ENCODE measurements at regions not wholly inside any gene's neighbourhood (a gene's known extent, or its start where the extent isn't known, plus 50 kb on each side); places are given as distances from the start of the nearest gene placed in this dataset.

DNA sequence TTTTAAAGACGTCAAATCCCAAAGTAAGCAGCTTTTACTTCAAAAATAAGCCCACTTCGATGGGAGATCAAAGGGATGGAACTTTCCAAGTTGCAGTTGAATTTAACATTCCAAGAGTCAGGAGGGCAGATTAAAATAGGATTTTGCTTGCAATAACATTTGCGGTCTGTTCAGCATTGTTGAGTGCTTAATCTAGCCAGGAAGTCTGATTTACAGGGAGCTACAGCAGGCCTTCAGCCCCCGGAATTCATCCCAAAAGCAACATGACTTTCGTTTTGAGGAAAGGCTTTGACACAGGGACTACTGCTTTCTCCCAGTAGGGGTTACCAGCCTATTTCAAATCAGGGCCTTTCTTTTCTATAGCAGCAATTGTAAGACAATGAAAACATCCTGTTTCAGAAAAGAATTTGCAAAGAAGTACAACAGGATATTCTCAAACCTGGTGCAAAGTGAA lies 279.6 kb upstream of the PITRM1 start:
- Histone ChIP-seq H3K36me3 (ENCODE audit: control insufficient read depth, insufficient read depth, low read length) (no peaks in the 10 kb centered on the region), H3K4me1 (ENCODE audit: control insufficient read depth, extremely low read depth, insufficient read depth, low read length) (peaks cover 24% of the 10 kb centered on the region), H3K9me3 (ENCODE audit: control insufficient read depth, insufficient read depth, low read depth, low read length) (no peaks in the 10 kb centered on the region), H3K9ac (ENCODE audit: insufficient read depth, low read length) (peak overlapping the region; percentile 62), H3K79me2 (ENCODE audit: control insufficient read depth, insufficient read depth, low read length) (no peaks in the 10 kb centered on the region), H3K27me3 (ENCODE audit: control insufficient read depth, insufficient read depth, low read length) (no peaks in the 10 kb centered on the region), H3K27ac (ENCODE audit: insufficient read depth, low read length) (peak overlapping the region; percentile 90), H4K20me1 (ENCODE audit: control insufficient read depth, extremely low read depth, insufficient read depth, low read length) (no peaks in the 10 kb centered on the region), H3K4me3 (replicated peaks in 1 of 4; ENCODE audit: control extremely low read depth in 1 of 4, insufficient read depth in 1 of 4, low read depth in 3 of 4, low read length in 4 of 4) (peak overlapping the region; percentile 4 to 38 (median 28)), H3K4me2 (ENCODE audit: extremely low read depth, insufficient read depth, low read length) (peak overlapping the region; percentile 76), H2AFZ (ENCODE audit: low read length) (no peak overlapping the region)
- peak; percentile 98 for DNase-seq (ENCODE audit: low read depth in 2 of 2)
- no peak for TF ChIP-seq EZH2 (IDR thresholded peaks at IDR 0.05; ENCODE audit: low read length, missing control alignments)
- TF ChIP-seq, protein P1, sequence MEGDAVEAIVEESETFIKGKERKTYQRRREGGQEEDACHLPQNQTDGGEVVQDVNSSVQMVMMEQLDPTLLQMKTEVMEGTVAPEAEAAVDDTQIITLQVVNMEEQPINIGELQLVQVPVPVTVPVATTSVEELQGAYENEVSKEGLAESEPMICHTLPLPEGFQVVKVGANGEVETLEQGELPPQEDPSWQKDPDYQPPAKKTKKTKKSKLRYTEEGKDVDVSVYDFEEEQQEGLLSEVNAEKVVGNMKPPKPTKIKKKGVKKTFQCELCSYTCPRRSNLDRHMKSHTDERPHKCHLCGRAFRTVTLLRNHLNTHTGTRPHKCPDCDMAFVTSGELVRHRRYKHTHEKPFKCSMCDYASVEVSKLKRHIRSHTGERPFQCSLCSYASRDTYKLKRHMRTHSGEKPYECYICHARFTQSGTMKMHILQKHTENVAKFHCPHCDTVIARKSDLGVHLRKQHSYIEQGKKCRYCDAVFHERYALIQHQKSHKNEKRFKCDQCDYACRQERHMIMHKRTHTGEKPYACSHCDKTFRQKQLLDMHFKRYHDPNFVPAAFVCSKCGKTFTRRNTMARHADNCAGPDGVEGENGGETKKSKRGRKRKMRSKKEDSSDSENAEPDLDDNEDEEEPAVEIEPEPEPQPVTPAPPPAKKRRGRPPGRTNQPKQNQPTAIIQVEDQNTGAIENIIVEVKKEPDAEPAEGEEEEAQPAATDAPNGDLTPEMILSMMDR (conservative IDR thresholded peaks at IDR 0.05 in 1 of 2, IDR thresholded peaks at IDR 0.05 in 1 of 2; ENCODE audit: low read depth in 1 of 2, low read length in 2 of 2): peak; percentile 64 to 73

DNA sequence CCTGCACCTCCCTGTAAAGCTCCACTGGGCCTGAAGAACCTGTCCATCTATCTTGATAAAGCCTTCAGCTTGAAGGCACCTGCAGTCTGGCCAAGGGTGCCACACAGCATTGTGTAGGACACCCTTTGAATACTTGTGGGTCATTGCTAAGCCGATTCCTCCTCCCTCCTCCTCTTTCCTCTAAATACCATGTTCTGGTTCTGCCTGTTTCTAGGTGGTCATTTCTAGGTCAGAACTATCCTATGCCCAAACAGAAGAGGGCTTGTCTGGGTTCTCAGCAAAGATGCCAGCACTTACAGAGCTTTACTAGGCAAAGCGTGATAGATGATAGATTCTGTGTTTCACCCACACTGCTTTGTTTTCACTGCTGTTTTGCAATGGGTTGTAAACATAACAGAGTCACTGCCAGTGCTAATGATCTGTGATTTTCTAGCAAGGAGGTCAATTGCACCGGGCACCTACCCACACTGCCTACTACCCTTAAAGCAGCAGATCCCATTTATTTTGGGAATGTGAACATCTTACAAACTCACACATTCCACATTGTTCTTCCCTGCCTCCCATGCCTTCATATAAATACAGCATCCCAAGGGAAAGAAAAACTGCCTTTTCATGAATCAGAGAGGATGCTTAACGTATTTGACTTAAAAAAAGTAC lies 279.1 kb upstream of the PITRM1 start:
- Histone ChIP-seq H3K4me3 (replicated peaks in 1 of 4; ENCODE audit: control extremely low read depth in 1 of 4, insufficient read depth in 1 of 4, low read depth in 3 of 4, low read length in 4 of 4) (peak overlapping the region in 2 of 4 experiments; percentile 22 to 38), H3K27ac (ENCODE audit: insufficient read depth, low read length) (peak overlapping the region; percentile 90), H3K79me2 (ENCODE audit: control insufficient read depth, insufficient read depth, low read length) (no peaks in the 10 kb centered on the region), H3K27me3 (ENCODE audit: control insufficient read depth, insufficient read depth, low read length) (no peaks in the 10 kb centered on the region), H3K4me1 (ENCODE audit: control insufficient read depth, extremely low read depth, insufficient read depth, low read length) (peaks cover 24% of the 10 kb centered on the region), H3K36me3 (ENCODE audit: control insufficient read depth, insufficient read depth, low read length) (no peaks in the 10 kb centered on the region), H3K4me2 (ENCODE audit: extremely low read depth, insufficient read depth, low read length) (peak overlapping the region; percentile 76), H3K9me3 (ENCODE audit: control insufficient read depth, insufficient read depth, low read depth, low read length) (no peaks in the 10 kb centered on the region), H3K9ac (ENCODE audit: insufficient read depth, low read length) (peak overlapping the region; percentile 9), H2AFZ (ENCODE audit: low read length) (peak overlapping the region; percentile 7), H4K20me1 (ENCODE audit: control insufficient read depth, extremely low read depth, insufficient read depth, low read length) (no peaks in the 10 kb centered on the region)
- TF ChIP-seq, protein P1 (conservative IDR thresholded peaks at IDR 0.05 in 1 of 2, IDR thresholded peaks at IDR 0.05 in 1 of 2; ENCODE audit: low read depth in 1 of 2, low read length in 2 of 2): no peak
- TF ChIP-seq EZH2 (IDR thresholded peaks at IDR 0.05; ENCODE audit: low read length, missing control alignments): no peak
- no peak for DNase-seq (ENCODE audit: low read depth in 2 of 2)

DNA sequence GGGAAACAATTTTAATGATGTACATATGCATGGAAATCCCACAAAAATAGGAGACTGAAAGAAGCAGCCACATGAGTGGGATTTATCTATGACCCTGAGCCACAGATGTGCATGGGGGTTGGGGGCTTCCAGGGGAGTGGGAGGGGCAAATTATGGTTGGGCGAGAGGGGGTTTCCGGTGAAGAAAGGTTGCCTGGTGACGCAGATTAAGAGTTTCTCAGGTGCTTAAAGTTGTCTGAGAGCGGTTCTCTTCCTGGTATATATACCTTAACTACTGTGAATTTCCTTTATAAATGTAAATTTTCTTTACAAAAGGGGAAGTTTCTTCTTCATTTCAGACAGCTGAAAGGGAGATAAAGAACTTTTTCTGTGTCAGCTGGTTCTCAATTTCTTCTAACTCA lies 273.6 kb upstream of the PITRM1 start:
- TF ChIP-seq, protein P1 (conservative IDR thresholded peaks at IDR 0.05 in 1 of 2, IDR thresholded peaks at IDR 0.05 in 1 of 2; ENCODE audit: low read depth in 1 of 2, low read length in 2 of 2): no peak
- no peak for TF ChIP-seq EZH2 (IDR thresholded peaks at IDR 0.05; ENCODE audit: low read length, missing control alignments)
- Histone ChIP-seq H3K4me1 (ENCODE audit: control insufficient read depth, extremely low read depth, insufficient read depth, low read length) (peaks cover 2% of the 10 kb centered on the region), H3K4me3 (replicated peaks in 1 of 4; ENCODE audit: control extremely low read depth in 1 of 4, insufficient read depth in 1 of 4, low read depth in 3 of 4, low read length in 4 of 4) (no peak overlapping the region), H3K36me3 (ENCODE audit: control insufficient read depth, insufficient read depth, low read length) (no peaks in the 10 kb centered on the region), H3K4me2 (ENCODE audit: extremely low read depth, insufficient read depth, low read length) (no peak overlapping the region), H3K9ac (ENCODE audit: insufficient read depth, low read length) (no peak overlapping the region), H3K9me3 (ENCODE audit: control insufficient read depth, insufficient read depth, low read depth, low read length) (no peaks in the 10 kb centered on the region), H3K27ac (ENCODE audit: insufficient read depth, low read length) (no peak overlapping the region), H3K79me2 (ENCODE audit: control insufficient read depth, insufficient read depth, low read length) (no peaks in the 10 kb centered on the region), H2AFZ (ENCODE audit: low read length) (no peak overlapping the region), H4K20me1 (ENCODE audit: control insufficient read depth, extremely low read depth, insufficient read depth, low read length) (no peaks in the 10 kb centered on the region), H3K27me3 (ENCODE audit: control insufficient read depth, insufficient read depth, low read length) (no peaks in the 10 kb centered on the region)
- DNase-seq (ENCODE audit: low read depth in 2 of 2): no peak
